Neuronal stem cell (in vitro differentiated cells): ENCODE measurements at regions not wholly inside any gene's neighbourhood (a gene's known extent, or its start where the extent isn't known, plus 50 kb on each side); places are given as distances from the start of the nearest gene placed in this dataset.
A peak's percentile ranks its signal among the peaks of the same experiment; 100 is the strongest.
"Not testable (repeated sequence)": the region's sequence is repeated elsewhere in the genome, so short reads cannot be mapped to it uniquely, and the experiment has no call there.

Experiments used
- DNase-seq: peaks from one replicate; pipeline ENCODE4 v3.0.0-alpha.2; 2013; ENCODE audit warnings: low spot score
- H2AFZ ChIP-seq: one replicate; pipeline ENCODE4 v1.6.1; 2013; ENCODE audit warnings: mild to moderate bottlenecking, low read length, inconsistent platforms
- H2AK5ac ChIP-seq: 2 replicates; pipeline ENCODE4 v1.6.1; 2013; ENCODE audit warnings: low read depth, mild to moderate bottlenecking, inconsistent platforms, low read length, moderate library complexity, mixed read lengths
- H2BK120ac ChIP-seq: 2 replicates; pipeline ENCODE4 v1.6.1; 2013; ENCODE audit warnings: low read depth, mild to moderate bottlenecking, inconsistent platforms, low read length, moderate library complexity, mixed read lengths
- H2BK12ac ChIP-seq: one replicate; pipeline ENCODE4 v1.6.1; 2013; ENCODE audit warnings: low read length, inconsistent platforms
- H2BK15ac ChIP-seq: 2 replicates; pipeline ENCODE4 v1.6.1; 2013; ENCODE audit warnings: mild to moderate bottlenecking, low read length, inconsistent platforms, mixed read lengths
- H2BK5ac ChIP-seq: one replicate; pipeline ENCODE4 v1.6.1; 2013; ENCODE audit warnings: inconsistent platforms, mild to moderate bottlenecking, low read length, moderate library complexity
- H3K14ac ChIP-seq: one replicate; pipeline ENCODE4 v1.6.1; 2013; ENCODE audit warnings: low read length, inconsistent platforms
- H3K18ac ChIP-seq: 2 replicates; pipeline ENCODE4 v1.6.1; 2013; ENCODE audit warnings: low read length, inconsistent platforms
- H3K23ac ChIP-seq: 2 replicates; pipeline ENCODE4 v1.6.1; 2013; ENCODE audit warnings: low read depth, mild to moderate bottlenecking, mixed read lengths, low read length, inconsistent platforms; ENCODE audit not compliant: poor library complexity
- H3K27ac ChIP-seq: replicated peaks from 3 replicates; pipeline ENCODE4 v1.5.1; 2013; ENCODE audit warnings: low read length, inconsistent platforms
- H3K27me3 ChIP-seq, 3 experiments: 2 replicates each; pipeline ENCODE4 v1.6.1; 2013; ENCODE audit warnings: low read length in 3 of 3, mild to moderate bottlenecking in 2 of 3, inconsistent platforms in 1 of 3, low read depth in 1 of 3, mixed read lengths in 1 of 3, moderate library complexity in 1 of 3; ENCODE audit not compliant: control insufficient read depth in 3 of 3, insufficient read depth in 3 of 3
- H3K36me3 ChIP-seq, 2 donors: replicated peaks in 1 of 2; 2 replicates each; pipeline ENCODE4 v1.6.1; 2013; ENCODE audit warnings: low read length in 2 of 2; ENCODE audit not compliant: control insufficient read depth in 2 of 2, insufficient read depth in 2 of 2
- H3K4ac ChIP-seq: 2 replicates; pipeline ENCODE4 v1.6.1; 2013; ENCODE audit warnings: inconsistent platforms, mild to moderate bottlenecking, low read length, moderate library complexity
- H3K4me1 ChIP-seq, 2 donors: 1 replicate in 1 of 2; 2 replicates in 1 of 2; pipeline ENCODE4 v1.6.1; 2013; ENCODE audit warnings: low read length in 2 of 2, low read depth in 1 of 2; ENCODE audit not compliant: control insufficient read depth in 2 of 2, insufficient read depth in 1 of 2
- H3K4me2 ChIP-seq: one replicate; pipeline ENCODE4 v1.6.1; 2013; ENCODE audit warnings: mild to moderate bottlenecking, low read length, inconsistent platforms; ENCODE audit not compliant: insufficient read depth, poor library complexity, severe bottlenecking
- H3K4me3 ChIP-seq, 2 donors: 2 replicates each; pipeline ENCODE4 v1.5.1; 2013; ENCODE audit warnings: low read length in 2 of 2, mild to moderate bottlenecking in 2 of 2, inconsistent platforms in 1 of 2, moderate library complexity in 1 of 2
- H3K79me1 ChIP-seq: one replicate; pipeline ENCODE4 v1.6.1; 2013; ENCODE audit warnings: low read depth, mild to moderate bottlenecking, inconsistent platforms, low read length, moderate library complexity
- H3K9ac ChIP-seq: one replicate; pipeline ENCODE4 v1.6.1; 2013; ENCODE audit warnings: mild to moderate bottlenecking, low read depth, low read length, inconsistent platforms; ENCODE audit not compliant: poor library complexity
- H3K9me3 ChIP-seq, 2 donors: replicated peaks in 1 of 2; 2 replicates each; pipeline versions ENCODE3 to v1.6.1; 2013; ENCODE audit warnings: low read length in 2 of 2, mild to moderate bottlenecking in 2 of 2, inconsistent platforms in 1 of 2, low read depth in 1 of 2, mixed read lengths in 1 of 2, moderate library complexity in 1 of 2; ENCODE audit not compliant: control insufficient read depth in 2 of 2, insufficient read depth in 1 of 2
- H4K8ac ChIP-seq: one replicate; pipeline ENCODE4 v1.6.1; 2013; ENCODE audit warnings: low read depth, mild to moderate bottlenecking, inconsistent platforms, low read length, moderate library complexity
- H4K91ac ChIP-seq: one replicate; pipeline ENCODE4 v1.6.1; 2013; ENCODE audit warnings: low read length, low read depth, mild to moderate bottlenecking, inconsistent platforms; ENCODE audit not compliant: poor library complexity
- WGBS, 2 donors: extraction: QIAGEN DNeasy Blood & Tissue Kit; methylation state at CpG; one replicate each; pipeline ENCODE4 v1.1.7; 2013; ENCODE audit warnings: missing lambda C conversion rate in 2 of 2, mixed read lengths in 1 of 2; ENCODE audit not compliant: insufficient read length in 2 of 2, insufficient replicate concordance in 1 of 2; ENCODE audit errors: extremely low coverage in 2 of 2; 5-methylcytosine and 5-hydroxymethylcytosine counted together

DNA sequence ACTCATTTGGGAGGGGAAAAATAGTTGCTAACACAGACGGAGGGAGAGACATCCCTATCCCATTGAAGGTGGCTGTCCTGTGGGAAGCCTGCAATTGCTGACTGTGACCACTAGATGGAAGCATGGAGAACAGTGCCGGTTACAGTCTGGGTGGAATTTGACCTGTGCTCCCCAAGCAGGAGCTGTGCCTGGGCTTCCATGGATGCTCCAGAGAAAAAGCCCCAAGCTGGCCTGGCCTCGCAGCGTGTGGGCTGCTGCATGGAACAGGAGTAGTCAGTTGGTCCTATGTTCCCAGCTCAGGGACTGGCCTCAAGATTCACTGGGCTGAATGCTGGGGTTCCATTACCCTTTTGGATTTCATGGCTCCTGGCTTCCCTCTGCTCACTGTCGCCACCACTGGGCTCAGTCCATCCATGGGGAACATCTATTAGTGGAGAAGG lies 116.3 kb upstream of the CHD6 start:
- Histone ChIP-seq H4K91ac (no peak overlapping the region), H4K8ac (no peak overlapping the region), H2BK12ac (no peak overlapping the region), H3K4ac (no peak overlapping the region), H3K4me3 (no peak overlapping the region), H3K79me1 (no peaks in the 10 kb centered on the region), H3K9ac (no peak overlapping the region), H3K23ac (peak overlapping the region; percentile 4), H3K27ac (no peak overlapping the region), H2AK5ac (no peak overlapping the region), H2BK120ac (no peak overlapping the region), H3K9me3 (no peaks in the 10 kb centered on the region), H3K4me2 (no peak overlapping the region), H2BK15ac (no peak overlapping the region), H3K27me3 (no peaks in the 10 kb centered on the region), H3K14ac (no peak overlapping the region), H2AFZ (no peak overlapping the region), H3K4me1 (no peaks in the 10 kb centered on the region), H3K18ac (peak overlapping the region; percentile 68), H2BK5ac (no peak overlapping the region), H3K36me3 (no peaks in the 10 kb centered on the region)
- WGBS, 2 donors, result no CpG with 5 or more reads among the region's 5 CpGs
- peak; percentile 36 for DNase-seq

DNA sequence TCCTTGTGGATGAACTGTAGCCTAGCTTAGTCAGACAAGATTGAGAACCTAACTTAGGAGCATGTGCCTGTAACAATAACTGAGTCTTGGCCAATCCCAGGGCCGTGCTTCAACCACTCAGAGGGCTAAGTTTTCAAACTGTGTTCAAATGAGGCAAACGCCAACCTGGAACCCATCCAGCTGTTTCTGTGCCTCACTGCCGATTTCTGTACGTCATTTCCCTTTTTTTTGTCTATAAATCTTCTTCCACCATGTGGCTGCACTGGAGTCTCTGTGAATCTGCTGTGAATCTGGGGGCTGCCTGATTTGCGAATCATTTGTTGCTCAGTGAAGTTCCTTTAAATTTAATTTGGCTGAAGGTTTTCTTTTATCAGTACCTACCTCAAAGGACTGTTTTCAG lies 115.0 kb upstream of the CHD6 start:
- no peaks in the 10 kb centered on the region for H3K36me3 ChIP-seq
- WGBS, 2 donors, result no CpG with 5 or more reads among the region's 5 CpGs
- H3K4ac ChIP-seq, result no peak overlapping the region
- H3K27me3 ChIP-seq, result no peaks in the 10 kb centered on the region
- H3K23ac ChIP-seq, result no peak overlapping the region
- no peak for DNase-seq
- no peak overlapping the region for H2BK5ac ChIP-seq
- H3K4me3 ChIP-seq, result no peak overlapping the region
- H4K8ac ChIP-seq, result no peak overlapping the region
- H2BK15ac ChIP-seq, result no peak overlapping the region
- H3K9me3 ChIP-seq, result no peaks in the 10 kb centered on the region
- no peaks in the 10 kb centered on the region for H3K79me1 ChIP-seq
- no peak overlapping the region for H2BK120ac ChIP-seq
- no peak overlapping the region for H2BK12ac ChIP-seq
- no peak overlapping the region for H2AK5ac ChIP-seq
- no peak overlapping the region for H2AFZ ChIP-seq
- no peak overlapping the region for H3K14ac ChIP-seq
- no peak overlapping the region for H3K9ac ChIP-seq
- H3K18ac ChIP-seq, result no peak overlapping the region
- H3K27ac ChIP-seq, result no peak overlapping the region
- no peaks in the 10 kb centered on the region for H3K4me1 ChIP-seq
- no peak overlapping the region for H3K4me2 ChIP-seq
- H4K91ac ChIP-seq, result no peak overlapping the region

DNA sequence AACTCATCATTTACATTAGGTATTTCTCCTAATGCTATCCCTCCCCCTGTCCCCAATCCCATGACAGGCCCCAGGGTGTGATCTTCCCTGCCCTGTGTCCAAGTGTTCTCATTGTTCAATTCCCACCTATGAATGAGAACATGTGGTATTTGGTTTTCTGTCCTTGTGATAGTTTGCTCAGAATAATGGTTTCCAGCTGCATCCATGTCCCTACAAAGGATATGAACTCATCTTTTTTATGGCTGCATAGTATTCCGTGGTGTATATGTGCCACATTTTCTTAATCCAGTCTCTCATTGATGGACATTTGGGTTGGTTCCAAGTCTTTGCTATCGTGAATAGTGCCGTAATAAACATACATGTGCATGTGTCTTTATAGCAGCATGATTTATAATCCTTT lies 113.0 kb upstream of the CHD6 start:
- not testable (repeated sequence) for H4K8ac ChIP-seq, H2BK5ac ChIP-seq, H3K27me3 ChIP-seq, H2BK120ac ChIP-seq, H3K4ac ChIP-seq, H3K9ac ChIP-seq, H3K79me1 ChIP-seq, H2BK15ac ChIP-seq, H2AFZ ChIP-seq, H3K4me3 ChIP-seq, H2AK5ac ChIP-seq, H3K9me3 ChIP-seq, H3K14ac ChIP-seq, H3K36me3 ChIP-seq, H3K23ac ChIP-seq, H3K4me2 ChIP-seq, H2BK12ac ChIP-seq, H3K18ac ChIP-seq, H3K27ac ChIP-seq, DNase-seq, H3K4me1 ChIP-seq, H4K91ac ChIP-seq
- WGBS, 2 donors, result no CpG with 5 or more reads among the region's 3 CpGs

DNA sequence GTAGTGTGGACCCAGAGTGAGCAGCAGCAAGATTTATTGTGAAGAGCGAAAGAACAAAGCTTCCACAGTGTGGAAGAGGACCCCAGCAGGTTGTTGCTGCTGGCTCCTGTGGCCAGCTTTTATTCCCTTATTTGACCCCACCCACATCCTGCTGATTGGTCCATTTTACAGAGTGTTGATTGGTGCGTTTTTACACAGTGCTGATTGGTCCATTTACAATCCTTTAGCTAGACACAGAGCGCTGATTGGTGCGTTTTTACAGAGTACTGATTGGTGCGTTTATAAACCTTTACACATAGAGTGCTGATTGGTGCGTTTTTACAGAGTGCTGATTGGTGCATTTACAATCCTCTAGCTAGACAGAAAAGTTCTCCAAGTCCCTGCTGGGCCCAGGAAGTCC lies 109.5 kb upstream of the CHD6 start:
- not testable (repeated sequence) for H3K4me2 ChIP-seq, H3K23ac ChIP-seq, H3K9me3 ChIP-seq, DNase-seq, H3K27me3 ChIP-seq, H2AK5ac ChIP-seq, H3K79me1 ChIP-seq, H2AFZ ChIP-seq, H3K9ac ChIP-seq, H2BK15ac ChIP-seq, H3K4ac ChIP-seq, H4K8ac ChIP-seq, H2BK5ac ChIP-seq, H4K91ac ChIP-seq, H2BK120ac ChIP-seq, H3K36me3 ChIP-seq, H3K18ac ChIP-seq, H3K27ac ChIP-seq, H3K14ac ChIP-seq, H3K4me1 ChIP-seq, H2BK12ac ChIP-seq, H3K4me3 ChIP-seq
- WGBS, 2 donors, result no CpG with 5 or more reads among the region's 6 CpGs
